Testis (tissue), 2 donors: ENCODE measurements at regions not wholly inside any gene's neighbourhood (a gene's known extent, or its start where the extent isn't known, plus 50 kb on each side); places are given as distances from the start of the nearest gene placed in this dataset.
A peak's percentile ranks its signal among the peaks of the same experiment; 100 is the strongest.

Experiments
- DNase-seq: peaks from one replicate; pipeline ENCODE4 v3.0.0-alpha.2; 2019
- H3K27ac ChIP-seq, 2 donors: fragments of 200-600 bp; sonication (generic); one replicate each; pipeline ENCODE4 v1.5.1; 2019
- H3K27me3 ChIP-seq: fragments of 200-600 bp; sonication (generic); one replicate; pipeline ENCODE4 v1.5.1; 2019
- H3K36me3 ChIP-seq: fragments of 200-600 bp; sonication (generic); one replicate; pipeline ENCODE4 v1.5.1; 2017; ENCODE audit warnings: low read depth; ENCODE audit errors: missing control alignments
- H3K4me1 ChIP-seq: fragments of 200-600 bp; sonication (generic); one replicate; pipeline ENCODE4 v1.5.1; 2019
- H3K4me3 ChIP-seq, 2 donors: fragments of 200-600 bp; sonication (generic); one replicate each; pipeline ENCODE4 v1.5.1; 2017 to 2019
- H3K9me3 ChIP-seq: fragments of 200-600 bp; sonication (generic); one replicate; pipeline ENCODE4 v1.5.1; 2017
- POLR2A ChIP-seq: fragments of 450-650 bp; IDR thresholded peaks from one replicate; pipeline ENCODE4 v1.6.1; 2017; ENCODE audit warnings: antibody characterized with exemption, mild to moderate bottlenecking, moderate library complexity
- WGBS, 2 donors: methylation state at CpG; one replicate each; pipeline ENCODE4 v1.1.5; 2018; 5-methylcytosine and 5-hydroxymethylcytosine counted together
- intact Hi-C: fragments of 100-400 bp; cut with DNase I; formaldehyde crosslinking; loops from one replicate; pipeline ENCODE4 v1.15.1; 2023; ENCODE audit warnings: low total_unique reads
- TF ChIP-seq, protein P1 (sequence below), 3 experiments: fragments of 450-650 bp in 2 of 3; fragments of 200-600 bp in 1 of 3; sonication (generic) in 1 of 3; IDR thresholded peaks; one replicate each; pipeline ENCODE4 v1.5.1; 2016 to 2019; ENCODE audit warnings: antibody characterized with exemption in 3 of 3, mild to moderate bottlenecking in 2 of 3, moderate library complexity in 1 of 3

GRCh38 chr2:240253583-240254145 lies 113.2 kb upstream of the OTOS start:
- intact Hi-C loops: no loop called here
- Histone ChIP-seq H3K4me3 (no peak overlapping the region), H3K9me3 (no peaks in the 10 kb centered on the region), H3K27ac (peak overlapping the region in 1 of 2 donors; percentile 90), H3K27me3 (no peaks in the 10 kb centered on the region), H3K36me3 (no peaks in the 10 kb centered on the region), H3K4me1 (peaks cover 58% of the 10 kb centered on the region)
- 76 to 82% methylated on average over 8 to 10 of the region's 10 CpGs for WGBS, 2 donors
- DNase-seq: no peak
- TF ChIP-seq, protein P1, sequence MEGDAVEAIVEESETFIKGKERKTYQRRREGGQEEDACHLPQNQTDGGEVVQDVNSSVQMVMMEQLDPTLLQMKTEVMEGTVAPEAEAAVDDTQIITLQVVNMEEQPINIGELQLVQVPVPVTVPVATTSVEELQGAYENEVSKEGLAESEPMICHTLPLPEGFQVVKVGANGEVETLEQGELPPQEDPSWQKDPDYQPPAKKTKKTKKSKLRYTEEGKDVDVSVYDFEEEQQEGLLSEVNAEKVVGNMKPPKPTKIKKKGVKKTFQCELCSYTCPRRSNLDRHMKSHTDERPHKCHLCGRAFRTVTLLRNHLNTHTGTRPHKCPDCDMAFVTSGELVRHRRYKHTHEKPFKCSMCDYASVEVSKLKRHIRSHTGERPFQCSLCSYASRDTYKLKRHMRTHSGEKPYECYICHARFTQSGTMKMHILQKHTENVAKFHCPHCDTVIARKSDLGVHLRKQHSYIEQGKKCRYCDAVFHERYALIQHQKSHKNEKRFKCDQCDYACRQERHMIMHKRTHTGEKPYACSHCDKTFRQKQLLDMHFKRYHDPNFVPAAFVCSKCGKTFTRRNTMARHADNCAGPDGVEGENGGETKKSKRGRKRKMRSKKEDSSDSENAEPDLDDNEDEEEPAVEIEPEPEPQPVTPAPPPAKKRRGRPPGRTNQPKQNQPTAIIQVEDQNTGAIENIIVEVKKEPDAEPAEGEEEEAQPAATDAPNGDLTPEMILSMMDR (IDR thresholded peaks at IDR 0.05): no peak
- TF ChIP-seq POLR2A: no peak

- H3K9me3 ChIP-seq: no peaks in the 10 kb centered on the region
- no peak for DNase-seq
- intact Hi-C loops: no loop called here
Observed at GRCh38 chr2:240254337-240255164, 114.1 kb upstream of the OTOS start.

DNA sequence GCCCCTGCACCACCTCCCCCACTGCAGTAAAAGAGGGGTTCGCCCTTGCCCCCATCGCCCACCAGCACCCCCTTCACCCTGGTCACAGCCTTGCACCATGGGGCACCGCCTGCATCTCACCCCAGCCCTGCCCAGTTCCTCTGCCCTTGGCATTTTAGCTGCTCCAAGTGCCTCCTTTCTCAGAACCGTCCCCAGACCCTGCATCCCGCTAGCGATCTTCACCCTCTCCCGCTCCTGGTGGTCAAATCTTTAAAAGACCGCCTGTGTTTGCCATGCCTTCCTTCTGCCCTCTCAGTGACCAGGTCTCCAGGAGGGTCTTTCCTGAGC lies 114.7 kb upstream of the OTOS start:
- intact Hi-C loops: no loop called here
- no peak overlapping the region for H3K4me3 ChIP-seq
- no peaks in the 10 kb centered on the region for H3K36me3 ChIP-seq
- no peak overlapping the region for H3K27ac ChIP-seq
- 75 to 87% methylated on average over 8 of the region's 8 CpGs for WGBS, 2 donors
- no peaks in the 10 kb centered on the region for H3K9me3 ChIP-seq
- DNase-seq: no peak
- TF ChIP-seq POLR2A: no peak
- TF ChIP-seq, protein P1 (IDR thresholded peaks at IDR 0.05): no peak
- H3K27me3 ChIP-seq: no peaks in the 10 kb centered on the region
- H3K4me1 ChIP-seq: peaks cover 56% of the 10 kb centered on the region

More at GRCh38 chr2:240254337-240255164, 114.1 kb upstream of the OTOS start:
- Histone ChIP-seq H3K36me3 (no peaks in the 10 kb centered on the region), H3K4me1 (peaks cover 56% of the 10 kb centered on the region), H3K4me3 (no peak overlapping the region), H3K27ac (peak overlapping the region in 1 of 2 donors; percentile 90), H3K27me3 (no peaks in the 10 kb centered on the region)
- 90 to 91% methylated on average over 14 to 15 of the region's 15 CpGs for WGBS, 2 donors
- TF ChIP-seq, protein P1 (IDR thresholded peaks at IDR 0.05): no peak
- TF ChIP-seq POLR2A: no peak

GRCh38 chr2:240255811-240256703 lies 115.6 kb upstream of the OTOS start:
- peaks cover 52% of the 10 kb centered on the region for H3K4me1 ChIP-seq
- no peak overlapping the region for H3K4me3 ChIP-seq
- TF ChIP-seq, protein P1 (IDR thresholded peaks at IDR 0.05): no peak
- no peak for TF ChIP-seq POLR2A
- no peaks in the 10 kb centered on the region for H3K9me3 ChIP-seq
- H3K27ac ChIP-seq: no peak overlapping the region
- WGBS, 2 donors: 64 to 86% methylated on average over 20 of the region's 20 CpGs
- no peak for DNase-seq
- no peaks in the 10 kb centered on the region for H3K36me3 ChIP-seq
- intact Hi-C loops: no loop called here
- no peaks in the 10 kb centered on the region for H3K27me3 ChIP-seq
